B cell (primary cell): ENCODE measurements at regions not wholly inside any gene's neighbourhood (a gene's known extent, or its start where the extent isn't known, plus 50 kb on each side); places are given as distances from the start of the nearest gene placed in this dataset.

Experiments used
- EZH2 ChIP-seq: IDR thresholded peaks from 2 replicates; pipeline ENCODE4 v1.6.1; 2012; ENCODE audit warnings: borderline replicate concordance, low read depth, mild to moderate bottlenecking, moderate library complexity, low read length; ENCODE audit not compliant: insufficient read depth, poor library complexity, severe bottlenecking
- TF ChIP-seq, protein P1 (sequence below): fragments of 200-600 bp; IDR thresholded peaks from one replicate; pipeline ENCODE4 v1.8.0; 2022; ENCODE audit warnings: antibody characterized with exemption, mild to moderate bottlenecking

DNA sequence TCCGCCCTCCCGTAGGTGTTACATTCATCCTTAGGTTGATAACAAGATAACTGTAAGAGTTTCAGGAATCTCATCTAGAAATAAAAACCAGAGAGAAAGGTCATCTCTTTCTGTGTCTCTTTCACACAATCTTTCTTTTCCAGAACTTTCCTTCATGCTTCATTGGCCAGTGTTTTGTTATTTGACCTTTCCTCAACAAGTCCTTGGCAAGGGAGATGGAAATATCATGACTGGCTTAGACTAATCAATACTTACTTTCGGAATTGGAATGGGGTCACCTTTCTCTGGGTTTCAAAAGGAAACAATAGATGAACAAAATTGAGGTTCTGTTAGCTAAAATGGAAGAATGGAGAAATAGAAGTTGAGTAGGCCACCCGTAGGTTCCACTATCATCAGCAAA lies 72.9 kb upstream of the PPP2R5A start:
- TF ChIP-seq, protein P1, sequence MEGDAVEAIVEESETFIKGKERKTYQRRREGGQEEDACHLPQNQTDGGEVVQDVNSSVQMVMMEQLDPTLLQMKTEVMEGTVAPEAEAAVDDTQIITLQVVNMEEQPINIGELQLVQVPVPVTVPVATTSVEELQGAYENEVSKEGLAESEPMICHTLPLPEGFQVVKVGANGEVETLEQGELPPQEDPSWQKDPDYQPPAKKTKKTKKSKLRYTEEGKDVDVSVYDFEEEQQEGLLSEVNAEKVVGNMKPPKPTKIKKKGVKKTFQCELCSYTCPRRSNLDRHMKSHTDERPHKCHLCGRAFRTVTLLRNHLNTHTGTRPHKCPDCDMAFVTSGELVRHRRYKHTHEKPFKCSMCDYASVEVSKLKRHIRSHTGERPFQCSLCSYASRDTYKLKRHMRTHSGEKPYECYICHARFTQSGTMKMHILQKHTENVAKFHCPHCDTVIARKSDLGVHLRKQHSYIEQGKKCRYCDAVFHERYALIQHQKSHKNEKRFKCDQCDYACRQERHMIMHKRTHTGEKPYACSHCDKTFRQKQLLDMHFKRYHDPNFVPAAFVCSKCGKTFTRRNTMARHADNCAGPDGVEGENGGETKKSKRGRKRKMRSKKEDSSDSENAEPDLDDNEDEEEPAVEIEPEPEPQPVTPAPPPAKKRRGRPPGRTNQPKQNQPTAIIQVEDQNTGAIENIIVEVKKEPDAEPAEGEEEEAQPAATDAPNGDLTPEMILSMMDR = no peak
- no peak for TF ChIP-seq EZH2
